GM12878 (cell line): ENCODE measurements at regions not wholly inside any gene's neighbourhood (a gene's known extent, or its start where the extent isn't known, plus 50 kb on each side); places are given as distances from the start of the nearest gene placed in this dataset.

Experiments
- ATAC-seq: fragments of 200-7000 bp; cut with Tn5 transposase; 3 replicates; pipeline ENCODE4 v1.9.1; 2020; ENCODE audit warnings: mild to moderate bottlenecking, moderate library complexity
- BruUV-seq: library from RNA; stranded (reverse); fragments of 400-500 nt; replicated peaks from 2 replicates; lab custom pipeline; 2021; lab: Mats Ljungman, UMichigan
- CTCF ChIA-PET: fragments of 300-600 bp; sonication (Branson Sonifier 250); formaldehyde crosslinking; extraction: SDS; loops from one replicate; lab custom pipeline; 2021; ENCODE audit warnings: inconsistent platforms; lab: Yijun Ruan, JAX
- POLR2A ChIA-PET: fragments of 350-600 bp; formaldehyde crosslinking; extraction: SDS; loops from one replicate; lab custom pipeline; 2021; ENCODE audit warnings: inconsistent platforms; lab: Charles Lee
- RAD21 ChIA-PET: fragments of 300-600 bp; sonication (Branson Sonifier 250); formaldehyde crosslinking; loops from one replicate; lab custom pipeline; 2023; ENCODE audit warnings: antibody characterized with exemption; ENCODE audit not compliant: unreplicated experiment; lab: Charles Lee
- SMC1A ChIA-PET: fragments of 300-600 bp; sonication (Branson Sonifier 250); formaldehyde crosslinking; loops from one replicate; lab custom pipeline; 2023; ENCODE audit not compliant: unreplicated experiment, uncharacterized antibody; lab: Charles Lee
- DNase-seq: peaks from one replicate; pipeline ENCODE4 v3.0.0-alpha.2; 2011; ENCODE audit warnings: low read depth, low spot score
- FAIRE-seq: peaks from 3 replicates; lab custom pipeline; 2011; peaks lifted over from hg19 to GRCh38; lab: Jason Lieb, UNC
- H2AFZ ChIP-seq: 2 replicates; pipeline ENCODE4 v1.6.0; 2011; ENCODE audit warnings: low read depth, low read length, control low read depth; ENCODE audit not compliant: control insufficient read depth
- H3K27ac ChIP-seq: 2 replicates; pipeline ENCODE4 v1.5.1; 2011; ENCODE audit warnings: control low read depth; ENCODE audit not compliant: control insufficient read depth, insufficient read depth
- H3K27me3 ChIP-seq, 2 experiments: replicated peaks in 1 of 2; 2 replicates each; pipeline versions ENCODE4 v1.6.0 to v1.6.1; 2011; ENCODE audit warnings: low read length in 1 of 2; ENCODE audit not compliant: control insufficient read depth in 2 of 2, insufficient read depth in 2 of 2
- H3K36me3 ChIP-seq, 2 experiments: 2 replicates each; pipeline ENCODE4 v1.5.1; 2011; ENCODE audit warnings: low read length in 1 of 2; ENCODE audit not compliant: control insufficient read depth in 2 of 2, insufficient read depth in 2 of 2
- H3K4me1 ChIP-seq: 2 replicates; pipeline ENCODE4 v1.6.1; 2011; ENCODE audit warnings: mild to moderate bottlenecking, low read length, moderate library complexity, mixed read lengths; ENCODE audit not compliant: control insufficient read depth, insufficient read depth
- H3K4me2 ChIP-seq: 2 replicates; pipeline ENCODE4 v1.6.0; 2011; ENCODE audit warnings: control low read depth; ENCODE audit not compliant: control insufficient read depth, insufficient read depth
- H3K4me3 ChIP-seq: fragments of 200-600 bp; sonication (generic); 2 replicates; pipeline ENCODE4 v1.5.1; 2016
- H3K79me2 ChIP-seq: 2 replicates; pipeline ENCODE4 v1.6.0; 2011; ENCODE audit warnings: low read length; ENCODE audit not compliant: control insufficient read depth, insufficient read depth
- H3K9ac ChIP-seq: 2 replicates; pipeline ENCODE4 v1.8.0; 2011; ENCODE audit warnings: low read length, control low read depth, mixed read lengths; ENCODE audit not compliant: control insufficient read depth, insufficient read depth
- H3K9me3 ChIP-seq: replicated peaks from 3 replicates; pipeline ENCODE4 v1.5.1; 2011; ENCODE audit warnings: mild to moderate bottlenecking, low read length; ENCODE audit not compliant: control insufficient read depth, insufficient read depth
- H4K20me1 ChIP-seq: 2 replicates; pipeline ENCODE4 v1.6.0; 2011; ENCODE audit not compliant: control insufficient read depth, insufficient read depth
- CBX5 ChIP-seq: sonication (generic); IDR thresholded peaks from 2 replicates; pipeline ENCODE4 v1.6.1; 2016; ENCODE audit warnings: low read depth, moderate library complexity, mild to moderate bottlenecking, inconsistent platforms
- IKZF1 ChIP-seq: fragments of 450-650 bp; conservative IDR thresholded peaks from 2 replicates; pipeline ENCODE4 v1.6.1; 2017; ENCODE audit warnings: antibody characterized with exemption, mild to moderate bottlenecking
- KDM1A ChIP-seq: fragments of 200-600 bp; sonication (generic); IDR thresholded peaks from 2 replicates; pipeline ENCODE4 v1.6.1; 2016; ENCODE audit warnings: borderline replicate concordance
- RAD21 ChIP-seq: IDR thresholded peaks from 2 replicates; pipeline ENCODE4 v1.6.1; 2011; ENCODE audit warnings: mild to moderate bottlenecking, low read depth, low read length, moderate library complexity; ENCODE audit not compliant: insufficient read depth
- SIX5 ChIP-seq: IDR thresholded peaks from 2 replicates; pipeline ENCODE4 v1.6.1; 2011; ENCODE audit warnings: mild to moderate bottlenecking, low read depth, low read length, moderate library complexity; ENCODE audit not compliant: severe bottlenecking
- SRF ChIP-seq, 2 experiments: IDR thresholded peaks; 2 replicates each; pipeline ENCODE4 v1.6.1; 2011; ENCODE audit warnings: low read depth in 2 of 2, low read length in 2 of 2, mild to moderate bottlenecking in 1 of 2, moderate library complexity in 1 of 2
- ZBTB33 ChIP-seq: fragments of 450-650 bp; IDR thresholded peaks from 2 replicates; pipeline ENCODE4 v1.6.1; 2017; ENCODE audit warnings: mild to moderate bottlenecking
- WGBS: methylation state at CpG from one replicate; pipeline ENCODE4 v1.1.6; 2016; ENCODE audit warnings: low lambda C conversion rate; ENCODE audit not compliant: insufficient replicate concordance, insufficient coverage; ENCODE audit errors: missing lambda C conversion rate; 5-methylcytosine and 5-hydroxymethylcytosine counted together
- in situ Hi-C: fragments of 300-500 bp; cut with MboI; formaldehyde crosslinking; loops from 9 replicates; pipeline ENCODE4 v1.14.3; 2018; ENCODE audit warnings: mixed read lengths
- intact Hi-C: fragments of 100-400 bp; cut with micrococcal nuclease; formaldehyde crosslinking; loops from one replicate; pipeline ENCODE4 v1.14.2; 2022; ENCODE audit not compliant: unreplicated experiment
- TF ChIP-seq, protein P1 (sequence below): fragments of 450-650 bp; formaldehyde crosslinking; IDR thresholded peaks from 2 replicates; pipeline ENCODE4 v1.4.0; 2022; ENCODE audit warnings: mild to moderate bottlenecking, moderate library complexity

DNA sequence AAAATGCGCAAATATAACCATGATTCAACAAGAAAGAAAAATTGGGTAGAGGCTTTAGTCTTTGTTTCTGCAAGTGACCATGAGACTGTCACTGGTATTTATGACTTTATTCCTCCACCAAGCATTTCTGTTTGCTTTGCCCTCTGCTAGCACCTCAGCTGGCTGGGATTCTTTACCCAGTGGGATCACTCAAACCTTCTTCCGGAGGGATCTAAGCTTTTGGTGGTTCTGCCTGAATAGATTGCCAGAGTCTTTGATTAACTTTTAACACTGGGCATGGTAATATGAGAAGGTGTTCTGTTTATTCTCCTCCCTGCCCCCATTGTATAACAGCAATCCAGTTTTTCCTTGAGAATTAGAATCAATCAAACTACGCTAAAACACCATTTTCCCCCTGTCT, 59.1 kb upstream of the FBN2 start:
- DNase-seq (no peak), ATAC-seq (no peak), FAIRE-seq (no peak)
- no peaks in the 10 kb centered on the region for H3K79me2 ChIP-seq
- in situ Hi-C loops (no loop called here), intact Hi-C loops (no loop called here)
- H3K27me3 ChIP-seq, result no peaks in the 10 kb centered on the region
- POLR2A ChIA-PET, result no interaction called here
- SMC1A ChIA-PET, result no interaction called here
- H3K9ac ChIP-seq, result no peak overlapping the region
- no peaks in the 10 kb centered on the region for H3K9me3 ChIP-seq
- no peak overlapping the region for H2AFZ ChIP-seq
- no peaks in the 10 kb centered on the region for H3K4me1 ChIP-seq
- no peak overlapping the region for H3K4me3 ChIP-seq
- H3K27ac ChIP-seq, result no peak overlapping the region
- no peaks in the 10 kb centered on the region for H3K36me3 ChIP-seq
- no peaks in the 10 kb centered on the region for H4K20me1 ChIP-seq
- CTCF ChIA-PET, result no interaction called here
- TF ChIP-seq RAD21 (no peak), SRF (IDR thresholded peaks at IDR 0.05; ENCODE audit: low read depth in 2 of 2, low read length in 2 of 2) (no peak), SIX5 (no peak), KDM1A (no peak), IKZF1 (no peak), ZBTB33 (no peak), CBX5 (no peak)
- TF ChIP-seq, protein P1, sequence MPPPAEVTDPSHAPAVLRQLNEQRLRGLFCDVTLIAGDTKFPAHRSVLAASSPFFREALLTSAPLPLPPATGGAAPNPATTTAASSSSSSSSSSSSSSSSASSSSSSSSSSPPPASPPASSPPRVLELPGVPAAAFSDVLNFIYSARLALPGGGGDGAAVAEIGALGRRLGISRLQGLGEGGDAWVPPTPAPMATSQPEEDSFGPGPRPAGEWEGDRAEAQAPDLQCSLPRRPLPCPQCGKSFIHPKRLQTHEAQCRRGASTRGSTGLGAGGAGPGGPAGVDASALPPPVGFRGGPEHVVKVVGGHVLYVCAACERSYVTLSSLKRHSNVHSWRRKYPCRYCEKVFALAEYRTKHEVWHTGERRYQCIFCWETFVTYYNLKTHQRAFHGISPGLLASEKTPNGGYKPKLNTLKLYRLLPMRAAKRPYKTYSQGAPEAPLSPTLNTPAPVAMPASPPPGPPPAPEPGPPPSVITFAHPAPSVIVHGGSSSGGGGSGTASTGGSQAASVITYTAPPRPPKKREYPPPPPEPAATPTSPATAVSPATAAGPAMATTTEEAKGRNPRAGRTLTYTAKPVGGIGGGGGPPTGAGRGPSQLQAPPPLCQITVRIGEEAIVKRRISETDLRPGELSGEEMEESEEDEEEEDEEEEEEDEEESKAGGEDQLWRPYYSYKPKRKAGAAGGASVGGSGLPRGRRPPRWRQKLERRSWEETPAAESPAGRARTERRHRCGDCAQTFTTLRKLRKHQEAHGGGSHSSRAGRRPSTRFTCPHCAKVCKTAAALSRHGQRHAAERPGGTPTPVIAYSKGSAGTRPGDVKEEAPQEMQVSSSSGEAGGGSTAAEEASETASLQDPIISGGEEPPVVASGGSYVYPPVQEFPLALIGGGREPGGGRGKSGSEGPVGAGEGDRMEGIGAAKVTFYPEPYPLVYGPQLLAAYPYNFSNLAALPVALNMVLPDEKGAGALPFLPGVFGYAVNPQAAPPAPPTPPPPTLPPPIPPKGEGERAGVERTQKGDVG (CRISPR knock-in tag), result no peak
- H3K4me2 ChIP-seq, result no peak overlapping the region
- BruUV-seq, result no TSS peak
- RAD21 ChIA-PET, result no interaction called here
- 62% methylated on average over 3 of the region's 3 CpGs for WGBS
